Activated CD8-positive, alpha-beta memory T cell treated with anti-CD3 and anti-CD28 coated beads for 48 hours (primary cell): ENCODE measurements at regions not wholly inside any gene's neighbourhood (a gene's known extent, or its start where the extent isn't known, plus 50 kb on each side); places are given as distances from the start of the nearest gene placed in this dataset.

Experiments
- DNase-seq, 3 experiments: peaks; one replicate each; pipeline ENCODE4 v3.0.0-alpha.2; 2020; ENCODE audit warnings: low read depth in 2 of 3, low spot score in 2 of 3

DNA sequence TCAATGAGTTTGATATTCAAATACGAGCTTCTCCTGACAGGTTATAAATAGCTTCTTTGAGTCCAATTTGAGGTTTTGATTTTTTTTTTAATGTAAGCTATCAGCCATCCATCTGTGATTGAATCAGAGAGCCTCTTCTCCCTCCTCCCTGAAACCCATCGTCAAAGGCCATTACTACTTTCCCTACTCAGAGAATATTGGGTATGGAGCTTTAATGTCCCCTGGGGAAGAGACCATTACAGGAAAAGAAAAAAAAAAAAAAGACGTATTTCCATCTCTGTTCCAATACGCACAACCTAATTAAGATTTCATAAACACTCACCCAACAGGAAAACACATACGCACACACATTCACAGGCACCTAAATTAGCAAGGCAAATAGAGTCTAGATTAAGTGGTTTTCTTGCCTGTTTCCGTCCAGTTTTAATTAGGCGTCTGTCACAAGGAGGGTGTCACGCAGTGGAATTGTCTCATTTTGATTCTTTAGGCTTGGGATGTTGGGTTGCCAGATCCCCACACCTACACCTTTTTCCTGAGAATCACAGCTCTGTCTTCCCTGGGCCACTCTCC is 194.3 kb upstream of the RPL38 start:
- no peak for DNase-seq

DNA sequence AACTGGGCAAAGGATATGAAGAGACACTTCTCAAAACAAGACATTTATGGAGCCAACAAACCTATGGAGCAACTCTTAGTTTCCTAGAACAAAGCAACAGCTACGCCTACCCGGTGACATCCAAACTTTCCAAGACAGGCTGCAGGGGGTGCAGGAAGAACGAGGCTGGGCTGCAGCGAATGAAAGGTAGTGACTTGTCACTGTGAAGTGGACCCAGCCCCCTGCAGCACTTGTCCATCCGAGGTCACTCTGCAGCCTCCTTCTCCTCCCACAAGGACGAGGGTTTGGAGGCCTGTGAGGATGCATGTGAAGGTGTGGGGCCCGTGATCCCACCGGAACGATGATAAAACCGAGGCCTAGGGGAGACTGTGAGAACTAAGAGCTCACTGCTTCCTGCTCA is 192.6 kb upstream of the RPL38 start:
- DNase-seq, result no peak

GRCh38 chr17:74011966-74012365 is 191.5 kb upstream of the RPL38 start:
- DNase-seq, result no peak

DNA sequence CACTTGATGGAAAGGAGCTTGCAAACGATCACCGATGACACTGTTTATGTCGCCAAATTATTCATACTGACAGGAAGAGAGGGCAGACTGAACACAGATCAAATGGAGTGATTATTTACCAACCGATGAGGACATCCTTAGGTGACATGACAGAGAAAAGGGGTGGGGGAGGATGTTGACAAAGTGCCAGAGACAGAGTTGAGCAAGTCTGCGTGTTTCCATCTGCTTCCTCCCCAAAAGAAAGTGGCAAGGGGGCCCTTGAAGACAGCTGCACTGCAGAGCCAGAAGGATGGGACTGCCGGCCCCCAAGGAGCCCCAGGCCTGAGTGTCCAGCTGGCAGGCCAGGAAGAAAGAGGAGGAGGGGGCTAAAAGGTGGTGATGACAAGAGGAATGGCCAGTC is 191.0 kb upstream of the RPL38 start:
- no peak for DNase-seq

GRCh38 chr17:74015316-74015715 is 188.2 kb upstream of the RPL38 start:
- no peak for DNase-seq

DNA sequence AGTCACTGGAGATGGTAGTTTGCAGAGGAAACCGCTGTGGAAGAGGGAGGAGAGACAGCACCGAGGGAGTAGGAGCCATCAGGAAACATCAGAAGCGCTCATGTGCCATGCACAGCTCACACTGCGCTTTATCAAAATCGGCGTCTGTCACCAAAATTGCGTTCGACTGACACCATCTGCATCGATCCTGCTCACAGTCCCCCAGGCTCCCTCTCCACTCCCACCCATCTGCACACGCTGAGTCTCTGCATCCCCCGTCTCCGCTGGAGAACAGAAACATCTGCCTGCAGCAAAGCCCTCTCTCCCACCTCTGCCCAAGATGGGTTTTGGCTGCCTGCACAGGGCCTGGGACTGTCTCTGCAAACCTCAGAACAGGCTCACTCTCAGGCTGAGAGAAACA is 187.5 kb upstream of the RPL38 start:
- no peak for DNase-seq

- DNase-seq, result no peak
These were observed 187.0 kb upstream of the RPL38 start for GRCh38 chr17:74016461-74016860.

DNA sequence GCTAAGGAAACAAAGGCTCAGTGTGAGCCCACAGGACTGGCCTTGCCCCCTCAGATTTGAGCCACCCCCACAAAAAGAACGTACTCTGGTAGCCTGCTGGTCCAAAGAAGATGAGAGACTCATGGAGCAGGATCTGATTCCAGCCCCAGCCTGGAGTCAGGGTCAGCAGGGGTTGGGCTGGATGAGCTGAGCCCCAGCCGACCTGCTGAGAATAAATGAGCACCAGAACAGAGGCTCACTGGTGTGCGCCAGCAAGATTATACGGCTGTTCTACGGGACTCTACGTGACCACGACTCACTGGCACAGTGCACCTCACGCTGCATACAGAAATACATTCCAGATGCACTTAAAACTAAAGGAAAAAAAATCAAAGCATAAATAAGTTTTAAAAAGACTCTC is 186.0 kb upstream of the RPL38 start:
- DNase-seq, result no peak

- no peak for DNase-seq
These were observed 185.4 kb upstream of the RPL38 start for GRCh38 chr17:74018115-74018514.

DNA sequence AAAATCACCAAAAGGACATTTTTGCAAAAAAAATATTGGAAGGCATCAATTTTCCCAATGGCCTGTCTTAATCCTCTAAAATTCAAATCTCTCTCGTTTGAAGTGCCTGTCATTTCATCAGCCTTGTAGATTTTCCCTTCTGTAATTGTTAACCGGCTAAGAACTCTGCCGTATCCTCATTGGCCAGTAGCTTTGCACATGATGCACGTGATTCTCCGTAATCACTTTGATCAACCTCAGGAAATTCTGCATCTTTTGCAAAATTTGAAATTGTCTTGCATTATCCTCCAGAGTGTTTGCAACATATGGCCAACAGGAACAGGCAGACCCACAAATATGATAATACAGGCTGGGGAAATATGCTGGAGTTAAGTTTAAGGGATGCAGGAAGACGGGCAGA is 184.2 kb upstream of the RPL38 start:
- DNase-seq, result no peak

- no peak for DNase-seq
These were observed 183.6 kb upstream of the RPL38 start for GRCh38 chr17:74019860-74020259.

DNA sequence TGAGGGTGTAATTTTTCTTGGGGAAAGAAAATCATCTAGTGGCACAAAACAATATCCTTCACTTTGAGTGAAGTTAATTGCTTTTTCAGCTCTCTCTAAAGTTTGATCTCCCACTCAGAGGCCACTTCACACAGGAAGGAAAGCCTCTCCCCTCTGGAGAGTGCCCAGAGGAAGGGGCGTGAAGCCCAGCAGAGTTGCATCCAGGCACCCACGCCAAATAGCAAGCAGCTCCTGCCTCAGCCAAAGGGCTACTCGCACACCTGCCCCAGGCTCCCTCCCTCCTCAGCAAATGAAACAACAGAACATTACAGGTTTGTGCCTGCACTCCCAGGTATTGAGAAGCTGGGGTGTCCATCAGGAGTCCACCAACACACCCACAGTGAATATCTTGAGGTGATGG is 183.0 kb upstream of the RPL38 start:
- no peak for DNase-seq

- DNase-seq, result no peak
These were observed 178.5 kb upstream of the RPL38 start for GRCh38 chr17:74024871-74025531.

GRCh38 chr17:74027444-74027843 is 176.0 kb upstream of the RPL38 start:
- no peak for DNase-seq

GRCh38 chr17:74028354-74029116 is 174.9 kb upstream of the RPL38 start:
- no peak for DNase-seq

GRCh38 chr17:74031316-74032090 is 172.0 kb upstream of the RPL38 start:
- DNase-seq, result no peak

- no peak for DNase-seq
These were observed 171.3 kb upstream of the RPL38 start for GRCh38 chr17:74032222-74032621.

- DNase-seq, result no peak
These were observed 166.2 kb upstream of the RPL38 start for GRCh38 chr17:74037320-74037719.

- no peak for DNase-seq
These were observed 163.2 kb upstream of the RPL38 start for GRCh38 chr17:74040291-74040690.

DNA sequence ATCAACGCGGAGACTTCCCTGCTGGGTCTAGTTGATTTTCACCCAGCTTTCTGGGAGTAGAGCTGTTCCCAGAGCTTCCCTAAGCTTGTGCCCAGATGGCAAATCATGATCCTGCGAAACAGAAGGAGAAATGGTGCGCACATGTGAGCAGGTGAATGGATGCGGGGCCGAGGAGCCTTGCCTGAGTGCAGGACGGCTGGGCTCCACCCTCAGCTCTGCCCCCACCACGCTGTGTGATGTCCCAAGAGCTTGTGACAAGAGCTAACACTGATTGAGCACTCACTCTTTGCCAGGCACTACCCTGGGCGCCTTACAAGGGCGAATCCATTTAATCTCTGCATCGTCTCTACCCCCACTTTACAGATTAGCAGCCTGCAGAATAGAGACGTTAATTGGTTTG is 162.7 kb upstream of the RPL38 start:
- DNase-seq, result no peak

- no peak for DNase-seq
These were observed 161.4 kb upstream of the RPL38 start for GRCh38 chr17:74041869-74042640.
